Neural progenitor cell (in vitro differentiated cells): ENCODE measurements at regions not wholly inside any gene's neighbourhood (a gene's known extent, or its start where the extent isn't known, plus 50 kb on each side); places are given as distances from the start of the nearest gene placed in this dataset.

ENCODE experiments used
- DNase-seq: peaks from one replicate; pipeline ENCODE4 v3.0.0-alpha.2; 2016; ENCODE audit warnings: low spot score
- H2AFZ ChIP-seq: fragments of 200-600 bp; sonication (generic); replicated peaks from 2 replicates; pipeline ENCODE4 v1.6.1; 2016; ENCODE audit warnings: antibody characterized with exemption
- H3F3A ChIP-seq: fragments of 200-600 bp; sonication (generic); 2 replicates; pipeline ENCODE4 v1.6.1; 2016; ENCODE audit warnings: antibody characterized with exemption, low read depth
- H3K27ac ChIP-seq: fragments of 200-600 bp; sonication (generic); 2 replicates; pipeline ENCODE4 v1.5.1; 2016; ENCODE audit warnings: mild to moderate bottlenecking
- H3K27me3 ChIP-seq: fragments of 200-600 bp; sonication (generic); 2 replicates; pipeline ENCODE4 v1.6.1; 2016; ENCODE audit warnings: mild to moderate bottlenecking, moderate library complexity
- H3K36me3 ChIP-seq: fragments of 200-600 bp; sonication (generic); 2 replicates; pipeline ENCODE4 v1.5.1; 2016
- H3K4me1 ChIP-seq: fragments of 200-600 bp; sonication (generic); 2 replicates; pipeline ENCODE4 v1.6.1; 2016; ENCODE audit warnings: mixed run types
- H3K4me2 ChIP-seq: fragments of 200-600 bp; sonication (generic); 2 replicates; pipeline ENCODE4 v1.6.1; 2016
- H3K4me3 ChIP-seq: fragments of 200-600 bp; sonication (generic); 2 replicates; pipeline ENCODE4 v1.5.1; 2016
- H3K79me2 ChIP-seq: fragments of 200-600 bp; sonication (generic); 2 replicates; pipeline ENCODE4 v1.6.1; 2016; ENCODE audit warnings: low read depth
- H3K9ac ChIP-seq: fragments of 200-600 bp; sonication (generic); 2 replicates; pipeline ENCODE4 v1.6.1; 2016
- H3K9me3 ChIP-seq: fragments of 200-600 bp; sonication (generic); 2 replicates; pipeline ENCODE4 v1.5.1; 2016; ENCODE audit warnings: low read depth
- H4K20me1 ChIP-seq: fragments of 200-600 bp; sonication (generic); 2 replicates; pipeline ENCODE4 v1.6.1; 2016; ENCODE audit warnings: low read depth
- H3K27ac Mint-ChIP-seq: 3 replicates; pipeline ENCODE4 v1.8.0; 2021; ENCODE audit warnings: mixed read lengths
- H3K27me3 Mint-ChIP-seq: 2 replicates; pipeline ENCODE4 v1.8.0; 2022; ENCODE audit warnings: low read depth, mild to moderate bottlenecking, inconsistent platforms, moderate library complexity, mixed read lengths; ENCODE audit not compliant: insufficient read depth
- H3K36me3 Mint-ChIP-seq: 3 replicates; pipeline ENCODE4 v1.8.0; 2021; ENCODE audit warnings: mixed read lengths
- H3K4me1 Mint-ChIP-seq: 3 replicates; pipeline ENCODE4 v1.8.0; 2021; ENCODE audit warnings: mixed read lengths
- H3K4me3 Mint-ChIP-seq: 3 replicates; pipeline ENCODE4 v1.8.0; 2021; ENCODE audit warnings: mild to moderate bottlenecking, moderate library complexity, mixed read lengths
- H3K9me3 Mint-ChIP-seq: 3 replicates; pipeline ENCODE4 v1.8.0; 2020; ENCODE audit warnings: mixed read lengths
- CTCF ChIP-seq: fragments of 200-600 bp; sonication (generic); IDR thresholded peaks from 2 replicates; pipeline ENCODE4 v1.5.1; 2017; ENCODE audit warnings: antibody characterized with exemption, mild to moderate bottlenecking
- EZH2 ChIP-seq: fragments of 200-600 bp; sonication (generic); IDR thresholded peaks from 2 replicates; pipeline ENCODE4 v1.6.1; 2017; ENCODE audit warnings: antibody characterized with exemption, mild to moderate bottlenecking, moderate library complexity
- EZH2phosphoT487 ChIP-seq: fragments of 200-600 bp; sonication (generic); IDR thresholded peaks from 2 replicates; pipeline ENCODE4 v1.6.1; 2017; ENCODE audit warnings: antibody characterized with exemption

GRCh38 chr3:55286693-55287092 is 200.4 kb downstream of the WNT5A start:
- TF ChIP-seq EZH2: no peak
- no peak for TF ChIP-seq EZH2phosphoT487
- TF ChIP-seq CTCF: no peak
- Mint-ChIP-seq H3K9me3 (peaks cover 2% of the 10 kb centered on the region), H3K36me3 (no peaks in the 10 kb centered on the region), H3K27ac (no peak overlapping the region), H3K27me3 (peaks cover 7% of the 10 kb centered on the region), H3K4me1 (peaks cover 29% of the 10 kb centered on the region), H3K4me3 (no peak overlapping the region)
- no peak for DNase-seq
- H3K4me1 ChIP-seq: no peaks in the 10 kb centered on the region
- H2AFZ ChIP-seq: no peak overlapping the region
- no peak overlapping the region for H3K4me3 ChIP-seq
- H3K27me3 ChIP-seq: no peaks in the 10 kb centered on the region
- no peaks in the 10 kb centered on the region for H3F3A ChIP-seq
- no peaks in the 10 kb centered on the region for H3K36me3 ChIP-seq
- H3K4me2 ChIP-seq: no peak overlapping the region
- H3K27ac ChIP-seq: no peak overlapping the region
- no peak overlapping the region for H3K9ac ChIP-seq
- H3K79me2 ChIP-seq: no peaks in the 10 kb centered on the region
- H3K9me3 ChIP-seq: no peaks in the 10 kb centered on the region
- no peaks in the 10 kb centered on the region for H4K20me1 ChIP-seq

GRCh38 chr3:55285156-55285555 is 201.9 kb downstream of the WNT5A start:
- H3K4me3 Mint-ChIP-seq: no peak overlapping the region
- no peaks in the 10 kb centered on the region for H3K36me3 ChIP-seq
- H3K36me3 Mint-ChIP-seq: no peaks in the 10 kb centered on the region
- no peak for DNase-seq
- H3K79me2 ChIP-seq: no peaks in the 10 kb centered on the region
- H4K20me1 ChIP-seq: no peaks in the 10 kb centered on the region
- H3K9ac ChIP-seq: no peak overlapping the region
- H3K4me1 ChIP-seq: no peaks in the 10 kb centered on the region
- H3F3A ChIP-seq: no peaks in the 10 kb centered on the region
- peaks cover 12% of the 10 kb centered on the region for H3K9me3 Mint-ChIP-seq
- H3K9me3 ChIP-seq: no peaks in the 10 kb centered on the region
- H3K4me2 ChIP-seq: no peak overlapping the region
- H3K4me3 ChIP-seq: no peak overlapping the region
- H3K4me1 Mint-ChIP-seq: peaks cover 27% of the 10 kb centered on the region
- no peak overlapping the region for H3K27ac Mint-ChIP-seq
- no peaks in the 10 kb centered on the region for H3K27me3 ChIP-seq
- TF ChIP-seq EZH2: no peak
- TF ChIP-seq EZH2phosphoT487: no peak
- TF ChIP-seq CTCF: no peak
- no peak overlapping the region for H2AFZ ChIP-seq
- no peak overlapping the region for H3K27ac ChIP-seq
- H3K27me3 Mint-ChIP-seq: peaks cover 7% of the 10 kb centered on the region

GRCh38 chr3:55283441-55283925 is 203.6 kb downstream of the WNT5A start:
- Mint-ChIP-seq H3K36me3 (no peaks in the 10 kb centered on the region), H3K4me3 (no peak overlapping the region), H3K27ac (peak overlapping the region; percentile 46), H3K27me3 (peaks cover 8% of the 10 kb centered on the region), H3K4me1 (peaks cover 26% of the 10 kb centered on the region), H3K9me3 (peaks cover 18% of the 10 kb centered on the region)
- Histone ChIP-seq H3K4me3 (no peak overlapping the region), H3K4me1 (peaks cover 5% of the 10 kb centered on the region), H3K79me2 (no peaks in the 10 kb centered on the region), H3K9ac (no peak overlapping the region), H2AFZ (no peak overlapping the region), H4K20me1 (no peaks in the 10 kb centered on the region), H3K27ac (no peak overlapping the region), H3K36me3 (no peaks in the 10 kb centered on the region), H3K4me2 (no peak overlapping the region), H3F3A (no peaks in the 10 kb centered on the region), H3K27me3 (no peaks in the 10 kb centered on the region), H3K9me3 (no peaks in the 10 kb centered on the region)
- TF ChIP-seq EZH2phosphoT487 (no peak), CTCF (no peak), EZH2 (no peak)
- no peak for DNase-seq
